ENCODE measurements at regions not wholly inside any gene's neighbourhood (a gene's known extent, or its start where the extent isn't known, plus 50 kb on each side); places are given as distances from the start of the nearest gene placed in this dataset.
"Not testable (repeated sequence)": the region's sequence is repeated elsewhere in the genome, so short reads cannot be mapped to it uniquely, and the experiment has no call there.

DNA sequence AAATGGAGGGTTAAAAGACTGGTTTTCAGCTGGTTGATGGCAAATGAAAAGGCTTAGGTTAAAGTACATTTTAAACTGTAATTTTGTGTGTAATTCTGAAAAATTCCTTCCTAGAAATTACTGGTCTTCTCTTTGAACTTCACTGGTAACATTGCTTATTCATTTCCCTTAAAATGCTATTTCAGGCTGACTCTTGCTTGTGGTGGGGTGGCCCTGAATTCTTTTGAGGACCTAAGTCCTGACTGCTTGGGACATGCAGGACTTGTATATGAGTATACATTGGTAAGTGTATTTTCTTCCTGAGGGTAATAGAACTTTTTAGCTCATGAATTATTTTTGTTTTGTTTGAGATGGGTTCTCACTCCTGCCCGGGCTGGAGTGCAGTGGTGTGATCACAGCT lies 63.0 kb upstream of the ERV3-1 start:
- DNase-seq (ENCODE audit: low read depth in 2 of 2, low spot score in 1 of 2): not testable (repeated sequence)

- DNase-seq (ENCODE audit: low read depth in 2 of 2, low spot score in 1 of 2): not testable (repeated sequence)
These were observed 56.1 kb upstream of the ERV3-1 start for GRCh38 chr7:65062566-65062965.

DNA sequence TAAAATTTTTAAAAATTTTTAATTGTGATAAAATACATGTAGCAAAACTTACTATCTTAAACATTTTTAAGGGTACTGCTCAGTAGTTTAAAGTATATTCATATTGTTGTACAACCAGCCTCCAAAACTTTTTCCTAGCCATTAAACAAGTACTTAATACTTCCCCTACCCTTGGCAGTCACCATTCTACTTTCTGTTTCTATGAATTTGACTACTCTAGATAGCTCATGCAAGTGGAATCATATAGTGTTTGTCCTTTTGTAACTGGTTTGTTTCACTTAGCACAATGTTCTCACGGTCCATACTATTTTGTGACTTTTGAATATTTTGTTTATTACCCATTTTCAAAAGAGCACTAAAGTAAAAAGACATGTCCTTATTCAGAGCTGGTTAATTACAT lies 52.8 kb upstream of the ERV3-1 start:
- DNase-seq (ENCODE audit: low read depth in 2 of 2, low spot score in 1 of 2): not testable (repeated sequence)

Data from stimulated activated CD8-positive, alpha-beta memory T cell treated with anti-CD3 and anti-CD28 coated beads, Interleukin-4, amount 100 ng/mL, for 4 hours (primary cell).